PFSK-1 (cell line): ENCODE measurements at regions not wholly inside any gene's neighbourhood (a gene's known extent, or its start where the extent isn't known, plus 50 kb on each side); places are given as distances from the start of the nearest gene placed in this dataset.

Experiments used
- FOXP2 ChIP-seq: optimal IDR thresholded peaks from 2 replicates; pipeline ENCODE3; 2011; ENCODE audit warnings: borderline replicate concordance, control low read depth, inconsistent platforms; ENCODE audit not compliant: insufficient read depth; ENCODE audit errors: extremely low read length, extremely low read depth
- POLR2AphosphoS5 ChIP-seq: IDR thresholded peaks from 2 replicates; pipeline ENCODE4 v1.6.1; 2012; ENCODE audit warnings: low read depth, mild to moderate bottlenecking, control low read depth, low read length, moderate library complexity
- SIN3A ChIP-seq: IDR thresholded peaks from 2 replicates; pipeline ENCODE4 v1.6.1; 2012; ENCODE audit warnings: mild to moderate bottlenecking, low read length, moderate library complexity, borderline replicate concordance; ENCODE audit not compliant: insufficient read depth
- TAF1 ChIP-seq: IDR thresholded peaks from 2 replicates; pipeline ENCODE4 v1.6.1; 2012; ENCODE audit warnings: low read length, control low read depth, borderline replicate concordance; ENCODE audit not compliant: insufficient read depth
- TF ChIP-seq, protein P1 (sequence below), 2 experiments: IDR thresholded peaks; 2 replicates each; pipeline versions ENCODE4 v1.6.1 to v1.8.0; 2011 to 2012; ENCODE audit warnings: low read depth in 2 of 2, low read length in 2 of 2, control low read depth in 1 of 2, inconsistent platforms in 1 of 2, mild to moderate bottlenecking in 1 of 2, moderate library complexity in 1 of 2; ENCODE audit not compliant: insufficient read depth in 1 of 2

- TF ChIP-seq FOXP2 (no peak), POLR2AphosphoS5 (no peak), TAF1 (no peak), SIN3A (no peak)
- TF ChIP-seq, protein P1, sequence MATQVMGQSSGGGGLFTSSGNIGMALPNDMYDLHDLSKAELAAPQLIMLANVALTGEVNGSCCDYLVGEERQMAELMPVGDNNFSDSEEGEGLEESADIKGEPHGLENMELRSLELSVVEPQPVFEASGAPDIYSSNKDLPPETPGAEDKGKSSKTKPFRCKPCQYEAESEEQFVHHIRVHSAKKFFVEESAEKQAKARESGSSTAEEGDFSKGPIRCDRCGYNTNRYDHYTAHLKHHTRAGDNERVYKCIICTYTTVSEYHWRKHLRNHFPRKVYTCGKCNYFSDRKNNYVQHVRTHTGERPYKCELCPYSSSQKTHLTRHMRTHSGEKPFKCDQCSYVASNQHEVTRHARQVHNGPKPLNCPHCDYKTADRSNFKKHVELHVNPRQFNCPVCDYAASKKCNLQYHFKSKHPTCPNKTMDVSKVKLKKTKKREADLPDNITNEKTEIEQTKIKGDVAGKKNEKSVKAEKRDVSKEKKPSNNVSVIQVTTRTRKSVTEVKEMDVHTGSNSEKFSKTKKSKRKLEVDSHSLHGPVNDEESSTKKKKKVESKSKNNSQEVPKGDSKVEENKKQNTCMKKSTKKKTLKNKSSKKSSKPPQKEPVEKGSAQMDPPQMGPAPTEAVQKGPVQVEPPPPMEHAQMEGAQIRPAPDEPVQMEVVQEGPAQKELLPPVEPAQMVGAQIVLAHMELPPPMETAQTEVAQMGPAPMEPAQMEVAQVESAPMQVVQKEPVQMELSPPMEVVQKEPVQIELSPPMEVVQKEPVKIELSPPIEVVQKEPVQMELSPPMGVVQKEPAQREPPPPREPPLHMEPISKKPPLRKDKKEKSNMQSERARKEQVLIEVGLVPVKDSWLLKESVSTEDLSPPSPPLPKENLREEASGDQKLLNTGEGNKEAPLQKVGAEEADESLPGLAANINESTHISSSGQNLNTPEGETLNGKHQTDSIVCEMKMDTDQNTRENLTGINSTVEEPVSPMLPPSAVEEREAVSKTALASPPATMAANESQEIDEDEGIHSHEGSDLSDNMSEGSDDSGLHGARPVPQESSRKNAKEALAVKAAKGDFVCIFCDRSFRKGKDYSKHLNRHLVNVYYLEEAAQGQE (IDR thresholded peaks at IDR 0.05; ENCODE audit: insufficient read depth in 1 of 2, low read depth in 2 of 2, low read length in 2 of 2), result no peak
Observed at GRCh38 chr7:156475666-156476065, 164.9 kb upstream of the RNF32 start.

- TF ChIP-seq, protein P1 (IDR thresholded peaks at IDR 0.05; ENCODE audit: insufficient read depth in 1 of 2, low read depth in 2 of 2, low read length in 2 of 2), result no peak
- TF ChIP-seq TAF1 (no peak), SIN3A (no peak), POLR2AphosphoS5 (no peak)
Observed at GRCh38 chr7:156475179-156475578, 165.4 kb upstream of the RNF32 start.

GRCh38 chr7:156474241-156474743 is 166.3 kb upstream of the RNF32 start:
- TF ChIP-seq TAF1, result no peak
- TF ChIP-seq SIN3A, result no peak
- no peak for TF ChIP-seq POLR2AphosphoS5
- TF ChIP-seq, protein P1 (IDR thresholded peaks at IDR 0.05; ENCODE audit: insufficient read depth in 1 of 2, low read depth in 2 of 2, low read length in 2 of 2), result no peak
- TF ChIP-seq FOXP2, result no peak

DNA sequence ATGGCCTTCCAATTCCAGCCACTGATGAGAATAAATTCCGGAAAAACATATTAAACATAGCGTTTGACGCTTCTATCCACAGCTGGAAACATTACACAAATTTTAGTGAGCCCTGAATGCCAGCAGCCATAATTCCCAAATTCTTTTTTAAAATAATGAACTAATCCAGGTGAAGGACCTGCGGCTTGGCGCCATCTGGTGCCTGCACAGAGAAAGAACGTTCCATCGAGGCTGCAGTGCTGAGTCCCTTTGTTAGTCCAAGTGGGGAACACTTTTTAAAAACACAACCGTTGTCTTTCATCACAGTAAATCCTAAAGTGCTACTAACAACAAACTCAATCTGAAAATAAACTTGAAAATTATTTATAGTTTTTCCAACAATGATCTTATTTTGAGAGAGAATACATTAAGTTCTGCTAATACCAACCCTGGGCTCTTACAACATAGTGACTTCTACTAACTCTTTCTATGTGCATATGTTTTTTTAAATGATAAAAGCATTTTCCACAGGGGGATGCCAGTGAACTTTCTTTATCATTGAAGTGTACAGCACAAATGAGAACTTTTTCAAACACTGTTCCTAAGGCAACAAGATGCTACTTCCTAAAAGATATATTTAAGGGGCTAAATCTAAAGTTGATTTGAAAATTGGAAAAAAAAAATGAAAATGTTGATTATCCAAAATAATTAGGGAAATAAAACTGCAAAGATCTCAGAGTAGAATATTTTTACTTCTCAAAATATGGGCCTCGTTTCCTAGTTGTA is 166.9 kb upstream of the RNF32 start:
- TF ChIP-seq, protein P1 (IDR thresholded peaks at IDR 0.05; ENCODE audit: insufficient read depth in 1 of 2, low read depth in 2 of 2, low read length in 2 of 2), result no peak
- TF ChIP-seq SIN3A (no peak), TAF1 (no peak), FOXP2 (no peak), POLR2AphosphoS5 (no peak)

GRCh38 chr7:156472267-156472666 is 168.3 kb upstream of the RNF32 start:
- TF ChIP-seq SIN3A (no peak), FOXP2 (no peak), TAF1 (no peak), POLR2AphosphoS5 (no peak)
- TF ChIP-seq, protein P1 (IDR thresholded peaks at IDR 0.05; ENCODE audit: insufficient read depth in 1 of 2, low read depth in 2 of 2, low read length in 2 of 2), result no peak
